ENCODE measurements at regions not wholly inside any gene's neighbourhood (a gene's known extent, or its start where the extent isn't known, plus 50 kb on each side); places are given as distances from the start of the nearest gene placed in this dataset.

- in situ Hi-C loops (cut with HindIII; ENCODE audit: low pct_unique_long_range_greater_than_20kb, low sequenced_read_pairs), result no loop called here
- TF ChIP-seq JUND (IDR thresholded peaks at IDR 0.05; ENCODE audit: low read depth), result no peak
- peak; percentile 16 to 48 for DNase-seq (ENCODE audit: low read depth in 1 of 2, low spot score in 1 of 2)
Measured at GRCh38 chr12:43282106-43282505, 269.9 kb downstream of the ADAMTS20 start.

GRCh38 chr12:43281563-43281962 is 270.4 kb downstream of the ADAMTS20 start:
- TF ChIP-seq JUND (IDR thresholded peaks at IDR 0.05; ENCODE audit: low read depth), result no peak
- in situ Hi-C loops (cut with HindIII; ENCODE audit: low pct_unique_long_range_greater_than_20kb, low sequenced_read_pairs), result no loop called here

GRCh38 chr12:43278541-43278832 is 273.5 kb downstream of the ADAMTS20 start:
- in situ Hi-C loops (cut with HindIII; ENCODE audit: low pct_unique_long_range_greater_than_20kb, low sequenced_read_pairs), result no loop called here
- DNase-seq (ENCODE audit: low read depth in 1 of 2, low spot score in 1 of 2), result no peak
- no peak for TF ChIP-seq JUND (IDR thresholded peaks at IDR 0.05; ENCODE audit: low read depth)

More at GRCh38 chr12:43281563-43281962, 270.4 kb downstream of the ADAMTS20 start:
- DNase-seq (ENCODE audit: low read depth in 1 of 2, low spot score in 1 of 2), result no peak

GRCh38 chr12:43277651-43278540 is 274.1 kb downstream of the ADAMTS20 start:
- peak in 1 of 2 experiments; percentile 53 for DNase-seq (ENCODE audit: low read depth in 1 of 2, low spot score in 1 of 2)
- no peak for TF ChIP-seq JUND (IDR thresholded peaks at IDR 0.05; ENCODE audit: low read depth)
- in situ Hi-C loops (cut with HindIII; ENCODE audit: low pct_unique_long_range_greater_than_20kb, low sequenced_read_pairs), result no loop called here

- in situ Hi-C loops (cut with HindIII; ENCODE audit: low pct_unique_long_range_greater_than_20kb, low sequenced_read_pairs), result no loop called here
- no peak for DNase-seq (ENCODE audit: low read depth in 1 of 2, low spot score in 1 of 2)
- TF ChIP-seq JUND (IDR thresholded peaks at IDR 0.05; ENCODE audit: low read depth), result no peak
Measured at GRCh38 chr12:43273467-43273866, 278.5 kb downstream of the ADAMTS20 start.

GRCh38 chr12:43271659-43272058 is 280.3 kb downstream of the ADAMTS20 start:
- in situ Hi-C loops (cut with HindIII; ENCODE audit: low pct_unique_long_range_greater_than_20kb, low sequenced_read_pairs), result no loop called here
- TF ChIP-seq JUND (IDR thresholded peaks at IDR 0.05; ENCODE audit: low read depth), result no peak
- peak in 1 of 2 experiments; percentile 7 for DNase-seq (ENCODE audit: low read depth in 1 of 2, low spot score in 1 of 2)

GRCh38 chr12:43267818-43268217 is 284.2 kb downstream of the ADAMTS20 start:
- in situ Hi-C loops (cut with HindIII; ENCODE audit: low pct_unique_long_range_greater_than_20kb, low sequenced_read_pairs), result no loop called here
- TF ChIP-seq JUND (IDR thresholded peaks at IDR 0.05; ENCODE audit: low read depth), result no peak
- no peak for DNase-seq (ENCODE audit: low read depth in 1 of 2, low spot score in 1 of 2)

- no peak for TF ChIP-seq JUND (IDR thresholded peaks at IDR 0.05; ENCODE audit: low read depth)
- in situ Hi-C loops (cut with HindIII; ENCODE audit: low pct_unique_long_range_greater_than_20kb, low sequenced_read_pairs), result no loop called here
- no peak for DNase-seq (ENCODE audit: low read depth in 1 of 2, low spot score in 1 of 2)
Measured at GRCh38 chr12:43261701-43262100, 290.3 kb downstream of the ADAMTS20 start.

- in situ Hi-C loops (cut with HindIII; ENCODE audit: low pct_unique_long_range_greater_than_20kb, low sequenced_read_pairs), result no loop called here
- no peak for TF ChIP-seq JUND (IDR thresholded peaks at IDR 0.05; ENCODE audit: low read depth)
- no peak for DNase-seq (ENCODE audit: low read depth in 1 of 2, low spot score in 1 of 2)
Measured at GRCh38 chr12:43255522-43256111, 296.4 kb downstream of the ADAMTS20 start.

- TF ChIP-seq JUND (IDR thresholded peaks at IDR 0.05; ENCODE audit: low read depth), result no peak
- in situ Hi-C loops (cut with HindIII; ENCODE audit: low pct_unique_long_range_greater_than_20kb, low sequenced_read_pairs), result no loop called here
- DNase-seq (ENCODE audit: low read depth in 1 of 2, low spot score in 1 of 2), result no peak
Measured at GRCh38 chr12:43252585-43252984, 299.4 kb downstream of the ADAMTS20 start.

GRCh38 chr12:43245947-43246346 is 306.1 kb downstream of the ADAMTS20 start:
- in situ Hi-C loops (cut with HindIII; ENCODE audit: low pct_unique_long_range_greater_than_20kb, low sequenced_read_pairs), result no loop called here
- no peak for TF ChIP-seq JUND (IDR thresholded peaks at IDR 0.05; ENCODE audit: low read depth)
- no peak for DNase-seq (ENCODE audit: low read depth in 1 of 2, low spot score in 1 of 2)

GRCh38 chr12:43241986-43242385 is 310.0 kb downstream of the ADAMTS20 start:
- no peak for TF ChIP-seq JUND (IDR thresholded peaks at IDR 0.05; ENCODE audit: low read depth)
- in situ Hi-C loops (cut with HindIII; ENCODE audit: low pct_unique_long_range_greater_than_20kb, low sequenced_read_pairs), result no loop called here
- no peak for DNase-seq (ENCODE audit: low read depth in 1 of 2, low spot score in 1 of 2)

GRCh38 chr12:43238281-43238680 is 313.7 kb downstream of the ADAMTS20 start:
- DNase-seq (ENCODE audit: low read depth in 1 of 2, low spot score in 1 of 2), result no peak
- in situ Hi-C loops (cut with HindIII; ENCODE audit: low pct_unique_long_range_greater_than_20kb, low sequenced_read_pairs), result no loop called here
- TF ChIP-seq JUND (IDR thresholded peaks at IDR 0.05; ENCODE audit: low read depth), result no peak
